Uterus (tissue), 3 donors: ENCODE measurements at regions not wholly inside any gene's neighbourhood (a gene's known extent, or its start where the extent isn't known, plus 50 kb on each side); places are given as distances from the start of the nearest gene placed in this dataset.

ENCODE experiments used
- DNase-seq, 2 donors: peaks; one replicate each; pipeline ENCODE4 v3.0.0-alpha.2; 2019 to 2020
- H3K27ac ChIP-seq, 2 donors: fragments of 200-600 bp; sonication (generic); 1 replicate in 1 of 2; 2 replicates in 1 of 2; pipeline ENCODE4 v1.5.1; 2016 to 2018
- H3K27me3 ChIP-seq, 2 donors: fragments of 200-600 bp; sonication (generic); one replicate each; pipeline ENCODE4 v1.5.1; 2018 to 2019; ENCODE audit warnings: control low read depth in 1 of 2
- H3K36me3 ChIP-seq, 2 donors: fragments of 200-600 bp; sonication (generic); one replicate each; pipeline ENCODE4 v1.5.1; 2019; ENCODE audit warnings: control low read depth in 1 of 2
- H3K4me1 ChIP-seq, 2 donors: fragments of 200-600 bp; sonication (generic); one replicate each; pipeline ENCODE4 v1.5.1; 2018 to 2019; ENCODE audit warnings: control low read depth in 1 of 2
- H3K4me3 ChIP-seq, 2 donors: fragments of 200-600 bp; sonication (generic); 1 replicate in 1 of 2; 2 replicates in 1 of 2; pipeline ENCODE4 v1.5.1; 2018 to 2019; ENCODE audit warnings: mild to moderate bottlenecking in 1 of 2
- H3K9me3 ChIP-seq, 2 donors: fragments of 200-600 bp; sonication (generic); one replicate each; pipeline ENCODE4 v1.5.1; 2019; ENCODE audit warnings: control low read depth in 1 of 2
- CTCF ChIP-seq, 4 experiments: fragments of 200-600 bp in 2 of 4; fragments of 450-650 bp in 2 of 4; sonication (generic) in 2 of 4; IDR thresholded peaks; one replicate each; pipeline ENCODE4 v1.5.1; 2016 to 2019; ENCODE audit warnings: antibody characterized with exemption in 4 of 4, mild to moderate bottlenecking in 2 of 4, moderate library complexity in 1 of 4
- POLR2A ChIP-seq, 2 donors: fragments of 450-650 bp; IDR thresholded peaks; one replicate each; pipeline ENCODE4 v1.6.1; 2016; ENCODE audit warnings: antibody characterized with exemption in 2 of 2, mild to moderate bottlenecking in 1 of 2, moderate library complexity in 1 of 2
- intact Hi-C: fragments of 100-400 bp; cut with DNase I; formaldehyde crosslinking; loops from one replicate; pipeline ENCODE4 v1.15.1; 2023; ENCODE audit warnings: low total_unique reads
- donor health status: DM: yes; HTN: yes; CAD: no.

GRCh38 chr18:77395953-77396352, 146.3 kb downstream of the GALR1 start:
- intact Hi-C loops: no loop called here
- no peaks in the 10 kb centered on the region for H3K27me3 ChIP-seq
- no peaks in the 10 kb centered on the region for H3K9me3 ChIP-seq
- no peaks in the 10 kb centered on the region for H3K4me1 ChIP-seq
- H3K4me3 ChIP-seq: no peak overlapping the region
- H3K27ac ChIP-seq: no peak overlapping the region
- no peak for DNase-seq
- TF ChIP-seq POLR2A (IDR thresholded peaks at IDR 0.05) (no peak), CTCF (IDR thresholded peaks at IDR 0.05) (no peak)
- H3K36me3 ChIP-seq: no peaks in the 10 kb centered on the region

GRCh38 chr18:77397056-77397455, 147.4 kb downstream of the GALR1 start:
- Histone ChIP-seq H3K4me1 (no peaks in the 10 kb centered on the region), H3K27ac (no peak overlapping the region), H3K9me3 (no peaks in the 10 kb centered on the region), H3K27me3 (no peaks in the 10 kb centered on the region), H3K36me3 (no peaks in the 10 kb centered on the region), H3K4me3 (no peak overlapping the region)
- no peak for DNase-seq
- intact Hi-C loops: no loop called here
- TF ChIP-seq CTCF (IDR thresholded peaks at IDR 0.05): no peak
- TF ChIP-seq POLR2A (IDR thresholded peaks at IDR 0.05): no peak

- no peak for DNase-seq
- TF ChIP-seq CTCF (IDR thresholded peaks at IDR 0.05): no peak
- no peak for TF ChIP-seq POLR2A (IDR thresholded peaks at IDR 0.05)
- Histone ChIP-seq H3K4me3 (no peak overlapping the region), H3K9me3 (no peaks in the 10 kb centered on the region), H3K27me3 (no peaks in the 10 kb centered on the region), H3K36me3 (no peaks in the 10 kb centered on the region), H3K27ac (no peak overlapping the region), H3K4me1 (no peaks in the 10 kb centered on the region)
- intact Hi-C loops: no loop called here
These were observed 148.0 kb downstream of the GALR1 start for GRCh38 chr18:77397617-77398016.

- H3K4me3 ChIP-seq: no peak overlapping the region
- no peaks in the 10 kb centered on the region for H3K36me3 ChIP-seq
- DNase-seq: no peak
- no peaks in the 10 kb centered on the region for H3K27me3 ChIP-seq
- H3K27ac ChIP-seq: no peak overlapping the region
- TF ChIP-seq CTCF (IDR thresholded peaks at IDR 0.05): no peak
- TF ChIP-seq POLR2A (IDR thresholded peaks at IDR 0.05): no peak
- H3K9me3 ChIP-seq: no peaks in the 10 kb centered on the region
- intact Hi-C loops: no loop called here
- H3K4me1 ChIP-seq: no peaks in the 10 kb centered on the region
These were observed 150.9 kb downstream of the GALR1 start for GRCh38 chr18:77400561-77400960.

- no peak overlapping the region for H3K27ac ChIP-seq
- no peaks in the 10 kb centered on the region for H3K27me3 ChIP-seq
- H3K4me1 ChIP-seq: no peaks in the 10 kb centered on the region
- TF ChIP-seq POLR2A (IDR thresholded peaks at IDR 0.05) (no peak), CTCF (IDR thresholded peaks at IDR 0.05) (no peak)
- no peak overlapping the region for H3K4me3 ChIP-seq
- intact Hi-C loops: no loop called here
- no peaks in the 10 kb centered on the region for H3K9me3 ChIP-seq
- DNase-seq: no peak
- no peaks in the 10 kb centered on the region for H3K36me3 ChIP-seq
These were observed 151.5 kb downstream of the GALR1 start for GRCh38 chr18:77401173-77401572.
